ENCODE measurements at regions not wholly inside any gene's neighbourhood (a gene's known extent, or its start where the extent isn't known, plus 50 kb on each side); places are given as distances from the start of the nearest gene placed in this dataset.

GRCh38 chr7:45296748-45297147 is 139.2 kb downstream of the RAMP3 start:
- TF ChIP-seq AR (CRISPR knock-in tag; IDR thresholded peaks at IDR 0.05): no peak
- no peak for TF ChIP-seq FOXP4 (CRISPR knock-in tag; IDR thresholded peaks at IDR 0.05)
- TF ChIP-seq OVOL2 (CRISPR knock-in tag; IDR thresholded peaks at IDR 0.05; ENCODE audit: borderline replicate concordance): no peak
- TF ChIP-seq EMX1 (CRISPR knock-in tag; IDR thresholded peaks at IDR 0.05): no peak
- TF ChIP-seq ZNF232 (CRISPR knock-in tag; IDR thresholded peaks at IDR 0.05): no peak
- TF ChIP-seq ELF4 (CRISPR knock-in tag; IDR thresholded peaks at IDR 0.05; ENCODE audit: low read depth): no peak
- no peak for TF ChIP-seq MYBL2 (CRISPR knock-in tag; IDR thresholded peaks at IDR 0.05)
- Mint-ChIP-seq H3K4me3 (no peak overlapping the region), H3K36me3 (no peaks in the 10 kb centered on the region), H3K9me3 (peaks cover 7% of the 10 kb centered on the region; the same call in 1 of the 2 replicates), H3K27ac (no peak overlapping the region), H3K4me1 (no peaks in the 10 kb centered on the region), H3K27me3 (ENCODE audit: low read depth) (no peaks in the 10 kb centered on the region; the same call in 1 of the 2 replicates)
- no peak for DNase-seq (ENCODE audit: low spot score)
- ATAC-seq: no peak
- POLR2A ChIA-PET: no interaction called here
- CTCF ChIA-PET: interaction anchor here (1.4 to 1.6 kb wide), 2 partner anchors 36 to 367 kb away, joined by 4 to 5 read pairs; no protein-coding TSS in a partner anchor

- POLR2A ChIA-PET: no interaction called here
- CTCF ChIA-PET: no interaction called here
- TF ChIP-seq ELF4 (CRISPR knock-in tag; IDR thresholded peaks at IDR 0.05; ENCODE audit: low read depth): no peak
- TF ChIP-seq GTF2I (CRISPR knock-in tag; conservative IDR thresholded peaks at IDR 0.05): no peak
- ATAC-seq (no peak), DNase-seq (ENCODE audit: low spot score) (no peak)
- Mint-ChIP-seq H3K27me3 (ENCODE audit: low read depth) (no peaks in the 10 kb centered on the region), H3K27ac (no peak overlapping the region), H3K36me3 (peaks cover 4% of the 10 kb centered on the region; the same call in 1 of the 2 replicates), H3K4me1 (no peaks in the 10 kb centered on the region), H3K4me3 (no peak overlapping the region), H3K9me3 (peaks cover 37% of the 10 kb centered on the region)
Measured at GRCh38 chr7:45306752-45307305, 149.2 kb downstream of the RAMP3 start.

- Mint-ChIP-seq H3K36me3 (peaks cover 24% of the 10 kb centered on the region), H3K27ac (no peak overlapping the region), H3K4me3 (no peak overlapping the region), H3K27me3 (ENCODE audit: low read depth) (no peaks in the 10 kb centered on the region; the same call in 1 of the 2 replicates), H3K4me1 (no peaks in the 10 kb centered on the region), H3K9me3 (peaks cover 58% of the 10 kb centered on the region)
- DNase-seq (ENCODE audit: low spot score) (no peak), ATAC-seq (peak; percentile 59)
- CTCF ChIA-PET: interaction anchor here (0.7 kb wide), 1 partner anchor 11 kb away, joined by 3 read pairs; no protein-coding TSS in a partner anchor
- POLR2A ChIA-PET: no interaction called here
- TF ChIP-seq ZBTB43 (CRISPR knock-in tag; IDR thresholded peaks at IDR 0.05): no peak
- no peak for TF ChIP-seq STAT6 (CRISPR knock-in tag; conservative IDR thresholded peaks at IDR 0.05; ENCODE audit: low read depth)
- TF ChIP-seq ZNF263 (CRISPR knock-in tag; IDR thresholded peaks at IDR 0.05; ENCODE audit: low read depth): no peak
- TF ChIP-seq SMAD4 (CRISPR knock-in tag; IDR thresholded peaks at IDR 0.05): no peak
- TF ChIP-seq NFE2L1 (CRISPR knock-in tag; IDR thresholded peaks at IDR 0.05): no peak
- TF ChIP-seq ZNF423 (CRISPR knock-in tag; IDR thresholded peaks at IDR 0.05): no peak
- TF ChIP-seq ATF2 (CRISPR knock-in tag; IDR thresholded peaks at IDR 0.05; ENCODE audit: borderline replicate concordance, low read depth): no peak
- no peak for TF ChIP-seq TP53 (CRISPR knock-in tag; IDR thresholded peaks at IDR 0.05)
- TF ChIP-seq E2F5 (CRISPR knock-in tag; IDR thresholded peaks at IDR 0.05): no peak
- no peak for TF ChIP-seq HMGA2 (CRISPR knock-in tag; IDR thresholded peaks at IDR 0.05)
Measured at GRCh38 chr7:45311597-45311996, 154.0 kb downstream of the RAMP3 start.

Data from WTC11 (cell line).